ENCODE measurements at regions not wholly inside any gene's neighbourhood (a gene's known extent, or its start where the extent isn't known, plus 50 kb on each side); places are given as distances from the start of the nearest gene placed in this dataset.
"Not testable (repeated sequence)": the region's sequence is repeated elsewhere in the genome, so short reads cannot be mapped to it uniquely, and the experiment has no call there.

DNA sequence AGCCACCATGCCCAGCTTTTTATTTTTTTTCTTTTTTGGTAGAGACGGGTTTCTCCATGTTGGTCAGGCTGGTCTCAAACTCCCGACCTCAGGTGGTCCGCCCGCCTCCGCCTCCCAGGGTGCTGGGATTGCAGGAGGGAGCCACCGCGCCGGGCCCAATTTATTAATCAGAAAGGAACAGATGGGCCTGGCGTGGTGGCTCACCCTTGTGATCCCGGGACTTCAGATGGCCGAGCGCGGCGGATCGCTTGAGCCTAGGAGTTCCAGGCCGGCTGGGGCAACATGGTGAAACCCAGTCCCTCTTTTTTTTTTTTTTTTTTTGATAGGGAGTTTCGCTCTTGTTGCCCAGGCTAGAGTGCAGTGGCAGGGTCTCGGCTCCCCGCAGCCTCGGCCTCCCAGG lies 64.6 kb downstream of the GOLGA6L7 start:
- H3K27me3 ChIP-seq: no peaks in the 10 kb centered on the region
- ATAC-seq (no peak), DNase-seq (no peak)
- H3K9me3 ChIP-seq: no peaks in the 10 kb centered on the region
- no peaks in the 10 kb centered on the region for H3K4me1 ChIP-seq
- intact Hi-C loops (cut with DNase I): no loop called here
- H3K36me3 ChIP-seq: no peaks in the 10 kb centered on the region
- H3K4me3 ChIP-seq: no peak overlapping the region
- no peak overlapping the region for H3K27ac ChIP-seq
- WGBS (ENCODE audit: insufficient coverage, low coverage, low lambda C conversion rate, missing lambda C conversion rate): 91% methylated on average over 11 of the region's 20 CpGs
- TF ChIP-seq POLR2A (IDR thresholded peaks at IDR 0.05): no peak
- TF ChIP-seq, protein P1, sequence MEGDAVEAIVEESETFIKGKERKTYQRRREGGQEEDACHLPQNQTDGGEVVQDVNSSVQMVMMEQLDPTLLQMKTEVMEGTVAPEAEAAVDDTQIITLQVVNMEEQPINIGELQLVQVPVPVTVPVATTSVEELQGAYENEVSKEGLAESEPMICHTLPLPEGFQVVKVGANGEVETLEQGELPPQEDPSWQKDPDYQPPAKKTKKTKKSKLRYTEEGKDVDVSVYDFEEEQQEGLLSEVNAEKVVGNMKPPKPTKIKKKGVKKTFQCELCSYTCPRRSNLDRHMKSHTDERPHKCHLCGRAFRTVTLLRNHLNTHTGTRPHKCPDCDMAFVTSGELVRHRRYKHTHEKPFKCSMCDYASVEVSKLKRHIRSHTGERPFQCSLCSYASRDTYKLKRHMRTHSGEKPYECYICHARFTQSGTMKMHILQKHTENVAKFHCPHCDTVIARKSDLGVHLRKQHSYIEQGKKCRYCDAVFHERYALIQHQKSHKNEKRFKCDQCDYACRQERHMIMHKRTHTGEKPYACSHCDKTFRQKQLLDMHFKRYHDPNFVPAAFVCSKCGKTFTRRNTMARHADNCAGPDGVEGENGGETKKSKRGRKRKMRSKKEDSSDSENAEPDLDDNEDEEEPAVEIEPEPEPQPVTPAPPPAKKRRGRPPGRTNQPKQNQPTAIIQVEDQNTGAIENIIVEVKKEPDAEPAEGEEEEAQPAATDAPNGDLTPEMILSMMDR (IDR thresholded peaks at IDR 0.05): no peak

DNA sequence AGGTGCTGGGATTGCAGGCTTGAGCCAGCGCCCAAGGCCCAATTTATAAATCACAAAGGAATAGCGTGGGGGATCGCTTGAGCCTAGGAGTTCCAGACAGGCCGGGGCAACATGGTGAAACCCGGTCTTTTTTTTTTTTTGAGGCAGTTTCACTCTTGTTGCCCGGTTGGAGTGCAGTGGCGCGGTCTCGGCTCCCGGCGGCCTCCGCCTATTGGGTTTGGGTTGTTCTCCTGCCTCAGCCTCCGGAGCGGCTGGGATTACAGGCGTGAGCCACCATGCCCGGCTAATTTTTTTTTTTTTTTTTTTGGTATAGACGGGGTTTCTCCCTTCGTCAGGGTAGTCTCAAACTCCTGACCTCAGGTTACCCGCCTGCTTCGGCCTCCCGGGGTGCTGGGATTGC lies 65.0 kb downstream of the GOLGA6L7 start:
- 96% methylated on average over 17 of the region's 21 CpGs for WGBS (ENCODE audit: insufficient coverage, low coverage, low lambda C conversion rate, missing lambda C conversion rate)
- DNase-seq: no peak

DNA sequence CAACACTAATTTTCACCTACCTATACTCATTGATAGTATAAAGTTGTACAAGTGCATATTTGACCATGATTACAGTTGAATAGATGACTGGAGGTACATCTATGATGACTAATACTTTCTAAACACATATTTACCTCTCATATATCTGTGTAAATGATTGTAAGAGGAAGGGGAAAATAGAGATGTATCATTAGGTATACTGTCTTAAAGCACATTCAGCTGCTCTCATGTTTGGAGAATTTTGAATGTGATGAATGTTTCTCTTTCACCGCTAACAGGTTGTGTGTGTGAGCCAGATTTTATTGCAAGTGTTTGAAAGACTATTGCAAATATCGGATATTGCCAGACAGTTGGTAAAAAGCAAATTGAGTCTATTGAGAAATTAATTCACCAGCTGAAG lies 66.2 kb upstream of the GOLGA8M start:
- H3K27me3 ChIP-seq; H3K36me3 ChIP-seq; ATAC-seq; H3K27ac ChIP-seq; H3K4me1 ChIP-seq; H3K9me3 ChIP-seq; H3K4me3 ChIP-seq; DNase-seq; intact Hi-C loops (cut with DNase I): not testable (repeated sequence)
- WGBS (ENCODE audit: insufficient coverage, low coverage, low lambda C conversion rate, missing lambda C conversion rate): 75% methylated on average over 2 of the region's 2 CpGs

More for the DNA sequence above, 65.0 kb downstream of the GOLGA6L7 start:
- H3K4me3 ChIP-seq: no peak overlapping the region
- intact Hi-C loops (cut with DNase I): no loop called here
- no peak for ATAC-seq
- no peak overlapping the region for H3K27ac ChIP-seq
- H3K36me3 ChIP-seq: no peaks in the 10 kb centered on the region
- no peaks in the 10 kb centered on the region for H3K9me3 ChIP-seq
- TF ChIP-seq, protein P1 (IDR thresholded peaks at IDR 0.05): no peak
- TF ChIP-seq POLR2A (IDR thresholded peaks at IDR 0.05): no peak
- no peaks in the 10 kb centered on the region for H3K4me1 ChIP-seq
- H3K27me3 ChIP-seq: no peaks in the 10 kb centered on the region

DNA sequence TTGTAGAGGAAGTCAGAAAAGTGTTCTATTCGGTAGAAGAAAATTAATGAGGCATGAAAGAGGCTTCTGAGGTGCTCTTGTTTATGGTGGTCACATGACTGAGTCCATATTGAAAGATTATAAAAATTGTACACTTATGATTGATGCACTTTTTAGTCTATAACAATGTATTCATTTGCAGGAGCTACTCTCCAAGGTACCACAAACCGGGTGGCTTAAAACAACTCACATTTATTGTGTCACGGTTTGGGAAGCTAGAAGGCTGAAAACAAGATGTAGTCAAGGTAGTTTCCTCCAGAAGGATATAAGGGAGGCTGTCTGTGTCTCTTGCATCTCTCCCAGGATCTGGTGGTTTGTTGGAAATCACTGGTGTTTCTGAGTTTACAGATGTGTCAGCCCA lies 60.6 kb upstream of the GOLGA8M start:
- H3K36me3 ChIP-seq; H3K27me3 ChIP-seq; H3K4me3 ChIP-seq; H3K9me3 ChIP-seq; H3K4me1 ChIP-seq; intact Hi-C loops (cut with DNase I); H3K27ac ChIP-seq; ATAC-seq; DNase-seq: not testable (repeated sequence)
- WGBS (ENCODE audit: insufficient coverage, low coverage, low lambda C conversion rate, missing lambda C conversion rate): 45% methylated on average over 3 of the region's 3 CpGs

Small RNA genes lying in the stretch of these regions (small RNA-seq; reads per million reads assigned to genes)
- 0 reads per million in 2 experiments for gene AC055876.3

Measured in right lobe of liver (tissue), 6 donors.